ENCODE measurements at regions not wholly inside any gene's neighbourhood (a gene's known extent, or its start where the extent isn't known, plus 50 kb on each side); places are given as distances from the start of the nearest gene placed in this dataset. TPM values are rescaled to one million over a fixed set of nuclear protein-coding genes. Genes with fewer than 3 reads are reported as not detected.

- no peaks in the 10 kb centered on the region for H3K36me3 Mint-ChIP-seq (ENCODE audit: low read depth)
- no peaks in the 10 kb centered on the region for H3K4me1 Mint-ChIP-seq (ENCODE audit: low read depth)
- H3K27ac Mint-ChIP-seq = no peak overlapping the region
- H3K27me3 Mint-ChIP-seq (ENCODE audit: insufficient read depth) = peaks cover 27% of the 10 kb centered on the region
- H3K4me3 Mint-ChIP-seq = no peak overlapping the region
- H3K9me3 Mint-ChIP-seq = no peaks in the 10 kb centered on the region
- TF ChIP-seq CTCF (IDR thresholded peaks at IDR 0.05) = no peak
- DNase-seq = no peak
These were observed 60.0 kb upstream of the STT3B start for GRCh38 chr3:31472479-31473390.

DNA sequence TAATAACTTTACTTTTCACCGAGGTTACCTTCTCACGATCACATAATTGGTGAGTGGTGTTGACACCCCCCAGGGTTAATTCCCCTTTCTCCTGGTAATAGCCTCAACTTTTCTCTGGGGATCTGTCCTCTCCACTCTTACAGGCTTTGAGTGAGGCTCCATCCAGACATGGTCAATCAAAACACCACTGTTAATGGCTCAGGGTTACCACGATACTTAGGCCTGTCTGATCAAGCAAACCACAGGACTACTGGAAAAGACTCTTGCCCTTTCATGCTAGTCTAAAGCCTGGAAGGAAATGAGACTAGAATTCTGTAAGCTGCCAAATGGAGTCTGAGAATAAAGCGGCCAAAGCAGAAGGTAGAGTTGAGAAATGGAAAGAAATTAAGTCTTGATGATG lies 56.5 kb upstream of the STT3B start:
- Mint-ChIP-seq H3K9me3 (no peaks in the 10 kb centered on the region), H3K36me3 (ENCODE audit: low read depth) (no peaks in the 10 kb centered on the region; the same call in 1 of the 2 replicates), H3K27ac (no peak overlapping the region), H3K4me1 (ENCODE audit: low read depth) (no peaks in the 10 kb centered on the region), H3K4me3 (no peak overlapping the region), H3K27me3 (ENCODE audit: insufficient read depth) (peaks cover 22% of the 10 kb centered on the region)
- no peak for TF ChIP-seq CTCF (IDR thresholded peaks at IDR 0.05)
- DNase-seq = no peak

GRCh38 chr3:31479431-31479830 lies 53.3 kb upstream of the STT3B start:
- H3K4me3 Mint-ChIP-seq = no peak overlapping the region

GRCh38 chr3:31481697-31482096 lies 51.0 kb upstream of the STT3B start:
- Mint-ChIP-seq H3K4me3 (no peak overlapping the region), H3K9me3 (no peaks in the 10 kb centered on the region), H3K36me3 (ENCODE audit: low read depth) (no peaks in the 10 kb centered on the region; the same call in 1 of the 2 replicates), H3K27ac (no peak overlapping the region), H3K4me1 (ENCODE audit: low read depth) (no peaks in the 10 kb centered on the region), H3K27me3 (ENCODE audit: insufficient read depth) (peaks cover 15% of the 10 kb centered on the region)
- TF ChIP-seq CTCF (IDR thresholded peaks at IDR 0.05) = no peak
- DNase-seq = no peak

More at GRCh38 chr3:31479431-31479830, 53.3 kb upstream of the STT3B start:
- no peak for TF ChIP-seq CTCF (IDR thresholded peaks at IDR 0.05)
- no peaks in the 10 kb centered on the region for H3K4me1 Mint-ChIP-seq (ENCODE audit: low read depth)
- H3K27me3 Mint-ChIP-seq (ENCODE audit: insufficient read depth) = peaks cover 12% of the 10 kb centered on the region
- no peaks in the 10 kb centered on the region for H3K9me3 Mint-ChIP-seq
- no peak overlapping the region for H3K27ac Mint-ChIP-seq
- no peak for DNase-seq
- no peaks in the 10 kb centered on the region; the same call in 1 of the 2 replicates for H3K36me3 Mint-ChIP-seq (ENCODE audit: low read depth)

- TF ChIP-seq CTCF (IDR thresholded peaks at IDR 0.05) = no peak
- H3K27ac Mint-ChIP-seq = no peak overlapping the region
These were observed 50.1 kb upstream of the STT3B start for GRCh38 chr3:31482493-31483200.

More at GRCh38 chr3:31482493-31483200, 50.1 kb upstream of the STT3B start:
- Mint-ChIP-seq H3K36me3 (ENCODE audit: low read depth) (no peaks in the 10 kb centered on the region; the same call in 1 of the 2 replicates), H3K4me1 (ENCODE audit: low read depth) (no peaks in the 10 kb centered on the region), H3K27me3 (ENCODE audit: insufficient read depth) (peaks cover 17% of the 10 kb centered on the region), H3K9me3 (no peaks in the 10 kb centered on the region), H3K4me3 (no peak overlapping the region)
- DNase-seq = no peak

Small RNAs in the stretch of these regions (microRNA-seq; reads per million reads assigned to microRNA genes)
- gene MIR466 = not detected
